ENCODE measurements at regions not wholly inside any gene's neighbourhood (a gene's known extent, or its start where the extent isn't known, plus 50 kb on each side); places are given as distances from the start of the nearest gene placed in this dataset.

GRCh38 chr3:117486719-117487716, 777.4 kb downstream of the TUSC7 start:
- DNase-seq, result no peak

GRCh38 chr3:117488983-117489382, 779.4 kb downstream of the TUSC7 start:
- DNase-seq, result no peak

GRCh38 chr3:117489663-117490079, 780.1 kb downstream of the TUSC7 start:
- DNase-seq, result no peak

GRCh38 chr3:117490716-117491115, 781.1 kb downstream of the TUSC7 start:
- no peak for DNase-seq

GRCh38 chr3:117495620-117496019, 786.0 kb downstream of the TUSC7 start:
- no peak for DNase-seq

GRCh38 chr3:117499189-117499870, 789.8 kb downstream of the TUSC7 start:
- DNase-seq, result no peak

GRCh38 chr3:117507958-117508357, 798.4 kb downstream of the TUSC7 start:
- DNase-seq, result no peak

- no peak for DNase-seq
Observed at GRCh38 chr3:117509858-117510257, 800.3 kb downstream of the TUSC7 start.

GRCh38 chr3:117510396-117510795, 800.8 kb downstream of the TUSC7 start:
- DNase-seq, result no peak

GRCh38 chr3:117512975-117513374, 803.4 kb downstream of the TUSC7 start:
- DNase-seq, result no peak

GRCh38 chr3:117515309-117515708, 805.7 kb downstream of the TUSC7 start:
- DNase-seq, result no peak

- DNase-seq, result no peak
Observed at GRCh38 chr3:117518364-117518763, 808.8 kb downstream of the TUSC7 start.

GRCh38 chr3:117519776-117520175, 810.2 kb downstream of the TUSC7 start:
- peak; percentile 69 for DNase-seq

- no peak for DNase-seq
Observed at GRCh38 chr3:117520582-117520981, 811.0 kb downstream of the TUSC7 start.

GRCh38 chr3:117523418-117523817, 813.8 kb downstream of the TUSC7 start:
- DNase-seq, result no peak

GRCh38 chr3:117524890-117525289, 815.3 kb downstream of the TUSC7 start:
- no peak for DNase-seq

- no peak for DNase-seq
Observed at GRCh38 chr3:117526470-117527079, 817.0 kb downstream of the TUSC7 start.

GRCh38 chr3:117527346-117527745, 817.8 kb downstream of the TUSC7 start:
- no peak for DNase-seq

- no peak for DNase-seq
Observed at GRCh38 chr3:117528688-117529087, 819.1 kb downstream of the TUSC7 start.

- DNase-seq, result no peak
Observed at GRCh38 chr3:117531078-117531767, 821.6 kb downstream of the TUSC7 start.

GRCh38 chr3:117532268-117532667, 822.7 kb downstream of the TUSC7 start:
- DNase-seq, result no peak

GRCh38 chr3:117534138-117534537, 824.6 kb downstream of the TUSC7 start:
- DNase-seq, result no peak

- DNase-seq, result no peak
Observed at GRCh38 chr3:117536006-117536405, 826.4 kb downstream of the TUSC7 start.

Data from DMS79 (cell line).